Liver (tissue), 8 donors: ENCODE measurements at regions not wholly inside any gene's neighbourhood (a gene's known extent, or its start where the extent isn't known, plus 50 kb on each side); places are given as distances from the start of the nearest gene placed in this dataset.

ENCODE experiments used
- DNase-seq: peaks from one replicate; pipeline ENCODE4 v3.0.0-alpha.2; 2017; ENCODE audit warnings: low spot score
- H3K27ac ChIP-seq, 2 donors: one replicate each; pipeline ENCODE4 v1.7.0; 2013; ENCODE audit warnings: inconsistent platforms in 2 of 2, low read length in 2 of 2, control low read depth in 1 of 2, low read depth in 1 of 2, mild to moderate bottlenecking in 1 of 2
- H3K27me3 ChIP-seq, 4 donors: one replicate each; pipeline versions ENCODE4 v1.6.1 to v1.7.0; 2013; ENCODE audit warnings: low read length in 3 of 4, inconsistent platforms in 1 of 4, mild to moderate bottlenecking in 1 of 4, moderate library complexity in 1 of 4; ENCODE audit not compliant: control insufficient read depth in 4 of 4, insufficient read depth in 4 of 4
- H3K36me3 ChIP-seq, 4 donors: one replicate each; pipeline versions ENCODE4 v1.6.1 to v1.7.0; 2013; ENCODE audit warnings: low read length in 3 of 4, mild to moderate bottlenecking in 3 of 4, low read depth in 1 of 4, moderate library complexity in 1 of 4; ENCODE audit not compliant: control insufficient read depth in 4 of 4, insufficient read depth in 3 of 4
- H3K4me1 ChIP-seq, 4 donors: one replicate each; pipeline versions ENCODE4 v1.6.1 to v1.7.0; 2013; ENCODE audit warnings: low read length in 3 of 4, mild to moderate bottlenecking in 3 of 4, moderate library complexity in 1 of 4; ENCODE audit not compliant: control insufficient read depth in 4 of 4, insufficient read depth in 4 of 4
- H3K4me3 ChIP-seq, 3 donors: one replicate each; pipeline versions ENCODE4 v1.6.1 to v1.7.0; 2013; ENCODE audit warnings: low read length in 3 of 3, control low read depth in 1 of 3, low read depth in 1 of 3, mild to moderate bottlenecking in 1 of 3
- H3K9ac ChIP-seq, 2 donors: one replicate each; pipeline ENCODE4 v1.7.0; 2013; ENCODE audit warnings: low read length in 2 of 2, mild to moderate bottlenecking in 2 of 2, moderate library complexity in 2 of 2, control low read depth in 1 of 2, low read depth in 1 of 2
- H3K9me3 ChIP-seq, 4 donors: one replicate each; pipeline versions ENCODE4 v1.6.1 to v1.7.0; 2013; ENCODE audit warnings: low read length in 3 of 4; ENCODE audit not compliant: control insufficient read depth in 4 of 4
- EGR1 ChIP-seq, 2 donors: IDR thresholded peaks; 2 replicates each; pipeline ENCODE4 v1.6.1; 2016 to 2018; ENCODE audit warnings: antibody characterized with exemption in 2 of 2, low read depth in 2 of 2
- FOXA1 ChIP-seq: IDR thresholded peaks from 2 replicates; pipeline ENCODE4 v1.6.1; 2016; ENCODE audit warnings: antibody characterized with exemption
- FOXA2 ChIP-seq: IDR thresholded peaks from 2 replicates; pipeline ENCODE4 v1.6.1; 2016; ENCODE audit warnings: antibody characterized with exemption
- GABPA ChIP-seq, 2 donors: IDR thresholded peaks in 1 of 2; conservative IDR thresholded peaks in 1 of 2; 2 replicates each; pipeline ENCODE4 v1.6.1; 2016; ENCODE audit warnings: antibody characterized with exemption in 2 of 2, mild to moderate bottlenecking in 1 of 2, moderate library complexity in 1 of 2
- HNF4A ChIP-seq, 2 donors: conservative IDR thresholded peaks; 2 replicates each; pipeline ENCODE4 v1.6.1; 2016; ENCODE audit warnings: antibody characterized with exemption in 2 of 2, mild to moderate bottlenecking in 2 of 2
- HNF4G ChIP-seq: IDR thresholded peaks from 2 replicates; pipeline ENCODE4 v1.6.1; 2016; ENCODE audit warnings: antibody characterized with exemption
- JUND ChIP-seq, 2 donors: IDR thresholded peaks; 2 replicates each; pipeline ENCODE4 v1.6.1; 2016; ENCODE audit warnings: antibody characterized with exemption in 2 of 2
- NR2F2 ChIP-seq: IDR thresholded peaks from 2 replicates; pipeline ENCODE4 v1.6.1; 2016; ENCODE audit warnings: antibody characterized with exemption
- RAD21 ChIP-seq, 2 donors: IDR thresholded peaks; 2 replicates each; pipeline ENCODE4 v1.6.1; 2016; ENCODE audit warnings: antibody characterized with exemption in 2 of 2, mild to moderate bottlenecking in 2 of 2
- SP1 ChIP-seq: IDR thresholded peaks from 2 replicates; pipeline ENCODE4 v1.6.1; 2018; ENCODE audit warnings: antibody characterized with exemption, mild to moderate bottlenecking
- YY1 ChIP-seq: IDR thresholded peaks from 2 replicates; pipeline ENCODE4 v1.6.1; 2016; ENCODE audit warnings: antibody characterized with exemption, mild to moderate bottlenecking
- WGBS: extraction: QIAGEN DNeasy Blood & Tissue Kit; methylation state at CpG from one replicate; pipeline ENCODE4 v1.1.7; 2013; 5-methylcytosine and 5-hydroxymethylcytosine counted together
- TF ChIP-seq, protein P1 (sequence below): IDR thresholded peaks from 2 replicates; pipeline ENCODE4 v1.6.1; 2016; ENCODE audit warnings: antibody characterized with exemption
- TF ChIP-seq, protein P2 (sequence below): IDR thresholded peaks from 2 replicates; pipeline ENCODE4 v1.6.1; 2016; ENCODE audit warnings: antibody characterized with exemption
- TF ChIP-seq, protein P3 (sequence below): IDR thresholded peaks from 2 replicates; pipeline ENCODE4 v1.6.1; 2016; ENCODE audit warnings: antibody characterized with exemption
- TF ChIP-seq, protein P4 (sequence below): fragments of 150-350 bp; IDR thresholded peaks from 2 replicates; pipeline ENCODE4 v1.5.1; 2017; ENCODE audit warnings: improper control_type of control experiment, low read depth, low read length; ENCODE audit not compliant: missing input control
- donor health status: healthy.
- donor health status: healthy.
- donor health status: healthy.
- donor health status: healthy.
- donor health status: healthy.

DNA sequence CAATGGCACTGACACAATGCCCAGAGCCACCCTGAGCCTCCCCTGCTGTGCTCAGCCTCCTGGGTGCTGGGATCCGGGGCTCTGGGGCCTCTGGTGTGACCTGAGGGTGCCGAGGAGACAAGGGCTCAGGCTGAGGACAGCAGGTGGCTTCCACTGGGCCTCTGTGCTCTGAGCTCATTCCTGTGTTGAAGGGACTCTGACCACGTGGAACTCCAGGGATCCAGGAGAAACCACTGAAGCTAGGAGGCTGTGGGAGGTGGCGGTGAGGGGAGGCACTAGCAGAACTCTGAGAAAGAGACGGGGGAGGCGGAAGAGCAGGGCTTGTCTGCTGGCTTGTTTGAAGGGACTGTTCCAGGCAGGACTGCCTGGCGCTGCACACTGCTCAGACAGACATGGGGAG, 318.7 kb upstream of the IRX1 start (continued):
- TF ChIP-seq, protein P1, sequence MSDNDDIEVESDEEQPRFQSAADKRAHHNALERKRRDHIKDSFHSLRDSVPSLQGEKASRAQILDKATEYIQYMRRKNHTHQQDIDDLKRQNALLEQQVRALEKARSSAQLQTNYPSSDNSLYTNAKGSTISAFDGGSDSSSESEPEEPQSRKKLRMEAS = no peak
- TF ChIP-seq FOXA1 (no peak), EGR1 (IDR thresholded peaks at IDR 0.05; ENCODE audit: low read depth in 2 of 2) (no peak), GABPA (IDR thresholded peaks at IDR 0.05 in 1 of 2, conservative IDR thresholded peaks at IDR 0.05 in 1 of 2) (no peak)

DNA sequence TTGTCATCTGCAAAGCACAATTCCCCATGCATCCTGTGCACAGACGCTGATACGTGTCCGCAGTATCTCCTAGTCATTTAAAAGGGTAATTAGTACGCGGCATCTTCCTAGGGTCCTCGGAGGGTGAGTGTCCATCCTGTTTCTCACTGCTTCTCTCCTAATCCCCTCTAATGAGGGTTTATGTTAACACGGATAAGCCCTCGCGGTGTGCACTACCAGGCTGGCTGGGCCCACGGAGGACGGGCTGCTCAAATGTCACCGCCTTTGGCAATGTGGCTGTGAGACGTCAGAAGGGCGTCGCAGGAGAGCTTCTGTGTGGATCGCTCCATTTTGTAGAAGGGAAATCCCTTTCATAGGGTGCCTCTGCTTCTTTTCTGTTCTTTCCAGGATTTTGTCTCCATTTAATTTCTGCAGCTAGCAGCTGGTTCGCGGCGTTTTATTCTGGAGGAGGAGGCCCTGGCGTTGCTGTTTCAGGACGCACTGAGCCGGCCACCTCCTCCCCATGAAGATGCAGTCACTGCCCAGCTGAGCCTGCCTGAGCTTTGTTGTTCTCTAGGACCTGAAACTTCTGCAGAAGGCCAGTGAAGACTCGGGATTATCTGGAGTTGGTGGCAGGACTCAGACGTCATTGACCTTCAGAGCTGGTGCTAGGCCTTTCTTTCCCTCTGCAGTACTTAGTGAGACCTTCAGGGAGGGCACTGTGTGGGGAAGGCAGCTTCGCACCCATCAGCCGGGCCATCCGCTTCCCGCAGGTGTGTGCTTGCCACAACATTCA, 326.1 kb upstream of the IRX1 start:
- Histone ChIP-seq H3K27me3 (no peaks in the 10 kb centered on the region), H3K36me3 (no peaks in the 10 kb centered on the region), H3K9me3 (no peaks in the 10 kb centered on the region), H3K9ac (no peak overlapping the region), H3K27ac (no peak overlapping the region), H3K4me1 (no peaks in the 10 kb centered on the region), H3K4me3 (no peak overlapping the region)
- TF ChIP-seq, protein P2, sequence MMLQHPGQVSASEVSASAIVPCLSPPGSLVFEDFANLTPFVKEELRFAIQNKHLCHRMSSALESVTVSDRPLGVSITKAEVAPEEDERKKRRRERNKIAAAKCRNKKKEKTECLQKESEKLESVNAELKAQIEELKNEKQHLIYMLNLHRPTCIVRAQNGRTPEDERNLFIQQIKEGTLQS = no peak
- no peak for TF ChIP-seq NR2F2
- no peak for TF ChIP-seq HNF4A (conservative IDR thresholded peaks at IDR 0.05)
- TF ChIP-seq GABPA (IDR thresholded peaks at IDR 0.05 in 1 of 2, conservative IDR thresholded peaks at IDR 0.05 in 1 of 2) = no peak
- no peak for DNase-seq
- WGBS = 75% methylated on average over 28 of the region's 28 CpGs

DNA sequence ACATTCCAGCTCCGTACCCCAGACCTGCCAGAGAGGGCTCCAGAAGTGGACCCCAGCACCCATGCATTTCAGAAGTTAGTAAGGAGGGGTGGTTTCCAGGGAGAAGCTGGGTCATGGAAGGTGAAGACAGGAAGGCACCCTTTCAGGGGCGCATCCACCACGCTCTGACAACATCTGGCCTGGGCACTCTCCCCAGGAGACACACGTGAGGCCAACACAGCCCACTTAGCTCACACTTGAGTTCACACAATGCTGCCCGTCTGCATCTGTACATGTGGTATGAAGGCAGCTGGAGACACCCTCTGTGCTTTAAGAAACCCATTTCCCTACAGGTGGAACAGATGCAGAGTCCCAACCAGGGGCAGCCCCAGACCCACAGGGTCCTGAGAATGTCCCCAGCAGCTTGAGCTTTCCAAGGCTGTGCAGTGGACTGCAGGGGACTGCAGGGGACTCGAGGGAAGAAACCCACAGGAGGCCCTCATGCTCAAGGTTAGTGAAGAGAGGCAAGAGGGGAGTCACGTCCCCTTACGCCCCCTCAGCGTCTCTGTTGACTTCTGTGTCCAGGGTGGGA, 326.8 kb upstream of the IRX1 start:
- no peak overlapping the region for H3K4me3 ChIP-seq
- H3K27me3 ChIP-seq = no peaks in the 10 kb centered on the region
- no peaks in the 10 kb centered on the region for H3K36me3 ChIP-seq
- WGBS = 65% methylated on average over 9 of the region's 9 CpGs
- no peaks in the 10 kb centered on the region for H3K4me1 ChIP-seq
- no peak for TF ChIP-seq SP1
- no peak for TF ChIP-seq FOXA2
- no peak for TF ChIP-seq HNF4A (conservative IDR thresholded peaks at IDR 0.05)
- TF ChIP-seq, protein P3, sequence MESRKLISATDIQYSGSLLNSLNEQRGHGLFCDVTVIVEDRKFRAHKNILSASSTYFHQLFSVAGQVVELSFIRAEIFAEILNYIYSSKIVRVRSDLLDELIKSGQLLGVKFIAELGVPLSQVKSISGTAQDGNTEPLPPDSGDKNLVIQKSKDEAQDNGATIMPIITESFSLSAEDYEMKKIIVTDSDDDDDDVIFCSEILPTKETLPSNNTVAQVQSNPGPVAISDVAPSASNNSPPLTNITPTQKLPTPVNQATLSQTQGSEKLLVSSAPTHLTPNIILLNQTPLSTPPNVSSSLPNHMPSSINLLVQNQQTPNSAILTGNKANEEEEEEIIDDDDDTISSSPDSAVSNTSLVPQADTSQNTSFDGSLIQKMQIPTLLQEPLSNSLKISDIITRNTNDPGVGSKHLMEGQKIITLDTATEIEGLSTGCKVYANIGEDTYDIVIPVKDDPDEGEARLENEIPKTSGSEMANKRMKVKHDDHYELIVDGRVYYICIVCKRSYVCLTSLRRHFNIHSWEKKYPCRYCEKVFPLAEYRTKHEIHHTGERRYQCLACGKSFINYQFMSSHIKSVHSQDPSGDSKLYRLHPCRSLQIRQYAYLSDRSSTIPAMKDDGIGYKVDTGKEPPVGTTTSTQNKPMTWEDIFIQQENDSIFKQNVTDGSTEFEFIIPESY = no peak
- no peak for TF ChIP-seq RAD21 (IDR thresholded peaks at IDR 0.05)
- no peaks in the 10 kb centered on the region for H3K9me3 ChIP-seq
- H3K27ac ChIP-seq = no peak overlapping the region
- H3K9ac ChIP-seq = no peak overlapping the region
- no peak for DNase-seq

DNA sequence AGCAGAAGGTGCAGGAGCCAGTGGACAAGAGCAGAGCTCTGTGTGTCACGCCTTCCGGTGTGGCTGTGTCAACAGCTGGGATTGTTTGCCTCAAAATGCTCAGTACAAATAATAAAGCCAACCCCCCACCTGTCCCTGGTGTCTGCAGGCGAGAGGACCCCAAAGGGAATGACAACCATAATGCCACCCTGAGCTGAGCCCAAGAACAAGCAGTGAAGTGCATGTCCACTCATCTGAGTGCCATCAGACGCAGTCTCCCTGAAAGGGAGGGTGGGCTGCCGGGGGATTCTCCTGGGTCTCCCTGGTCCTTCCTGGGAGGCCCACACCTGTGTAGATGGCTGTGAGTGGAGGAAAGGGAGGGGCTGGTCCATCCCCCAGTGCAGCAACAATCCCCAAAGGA, 328.8 kb upstream of the IRX1 start:
- WGBS = 80% methylated on average over 5 of the region's 5 CpGs
- no peak for DNase-seq
- Histone ChIP-seq H3K9ac (no peak overlapping the region), H3K27me3 (no peaks in the 10 kb centered on the region), H3K9me3 (no peaks in the 10 kb centered on the region), H3K4me3 (no peak overlapping the region), H3K4me1 (no peaks in the 10 kb centered on the region), H3K27ac (no peak overlapping the region), H3K36me3 (no peaks in the 10 kb centered on the region)
- no peak for TF ChIP-seq HNF4G
- TF ChIP-seq, protein P4, sequence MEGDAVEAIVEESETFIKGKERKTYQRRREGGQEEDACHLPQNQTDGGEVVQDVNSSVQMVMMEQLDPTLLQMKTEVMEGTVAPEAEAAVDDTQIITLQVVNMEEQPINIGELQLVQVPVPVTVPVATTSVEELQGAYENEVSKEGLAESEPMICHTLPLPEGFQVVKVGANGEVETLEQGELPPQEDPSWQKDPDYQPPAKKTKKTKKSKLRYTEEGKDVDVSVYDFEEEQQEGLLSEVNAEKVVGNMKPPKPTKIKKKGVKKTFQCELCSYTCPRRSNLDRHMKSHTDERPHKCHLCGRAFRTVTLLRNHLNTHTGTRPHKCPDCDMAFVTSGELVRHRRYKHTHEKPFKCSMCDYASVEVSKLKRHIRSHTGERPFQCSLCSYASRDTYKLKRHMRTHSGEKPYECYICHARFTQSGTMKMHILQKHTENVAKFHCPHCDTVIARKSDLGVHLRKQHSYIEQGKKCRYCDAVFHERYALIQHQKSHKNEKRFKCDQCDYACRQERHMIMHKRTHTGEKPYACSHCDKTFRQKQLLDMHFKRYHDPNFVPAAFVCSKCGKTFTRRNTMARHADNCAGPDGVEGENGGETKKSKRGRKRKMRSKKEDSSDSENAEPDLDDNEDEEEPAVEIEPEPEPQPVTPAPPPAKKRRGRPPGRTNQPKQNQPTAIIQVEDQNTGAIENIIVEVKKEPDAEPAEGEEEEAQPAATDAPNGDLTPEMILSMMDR = no peak
- TF ChIP-seq, protein P3 = no peak
- TF ChIP-seq YY1 = no peak
- no peak for TF ChIP-seq FOXA1
- TF ChIP-seq FOXA2 = no peak
- TF ChIP-seq EGR1 (IDR thresholded peaks at IDR 0.05; ENCODE audit: low read depth in 2 of 2) = no peak
- no peak for TF ChIP-seq NR2F2
- TF ChIP-seq HNF4A (conservative IDR thresholded peaks at IDR 0.05) = no peak
- TF ChIP-seq, protein P2 = no peak
- TF ChIP-seq JUND (IDR thresholded peaks at IDR 0.05) = no peak
